HepG2 (cell line): ENCODE measurements at regions not wholly inside any gene's neighbourhood (a gene's known extent, or its start where the extent isn't known, plus 50 kb on each side); places are given as distances from the start of the nearest gene placed in this dataset.

Source experiments
- ATAC-seq: fragments of 200-7000 bp; cut with Tn5 transposase; 3 replicates; pipeline ENCODE4 v1.9.1; 2020; ENCODE audit warnings: mild to moderate bottlenecking, moderate library complexity
- BruUV-seq: library from RNA; stranded (reverse); fragments of 400-500 nt; replicated peaks from 2 replicates; lab custom pipeline; 2021; lab: Mats Ljungman, UMichigan
- CTCF ChIA-PET: fragments of 300-600 bp; formaldehyde crosslinking; extraction: SDS; loops from one replicate; lab custom pipeline; 2021; ENCODE audit warnings: low total read pairs, inconsistent platforms, low intra/inter-chr PET ratio; lab: Yijun Ruan, JAX
- POLR2A ChIA-PET: fragments of 350-600 bp; sonication (Branson Sonifier 250); formaldehyde crosslinking; loops from one replicate; lab custom pipeline; 2020; ENCODE audit warnings: antibody characterized with exemption, inconsistent platforms; lab: Yijun Ruan, JAX
- DNase-seq: peaks from one replicate; pipeline ENCODE4 v3.0.0-alpha.2; 2015; ENCODE audit warnings: low spot score
- FAIRE-seq: peaks from 3 replicates; lab custom pipeline; 2011; peaks lifted over from hg19 to GRCh38; lab: Jason Lieb, UNC
- H2AFZ ChIP-seq: one replicate; pipeline ENCODE4 v1.6.1; 2011; ENCODE audit warnings: low read length, inconsistent platforms
- H3K27ac ChIP-seq: fragments of 300-600 bp; 3 replicates; pipeline ENCODE4 v1.8.0; 2011; ENCODE audit warnings: mixed run types, mild to moderate bottlenecking, mixed read lengths, low read length, inconsistent platforms; ENCODE audit not compliant: insufficient read depth; ENCODE audit errors: extremely low read length
- H3K27me3 ChIP-seq, 2 experiments: fragments of 200-600 bp in 1 of 2; 2 replicates in 1 of 2; 3 replicates in 1 of 2; pipeline versions ENCODE4 v1.6.0 to v1.8.0; 2011; ENCODE audit warnings: low read length in 2 of 2, mild to moderate bottlenecking in 2 of 2, moderate library complexity in 2 of 2, inconsistent platforms in 1 of 2; ENCODE audit not compliant: insufficient read depth in 2 of 2, control insufficient read depth in 1 of 2
- H3K36me3 ChIP-seq, 2 experiments: fragments of 200-600 bp in 1 of 2; replicated peaks in 1 of 2; 2 replicates in 1 of 2; 3 replicates in 1 of 2; pipeline versions ENCODE4 v1.5.1 to v1.8.0; 2011; ENCODE audit warnings: low read length in 2 of 2, inconsistent platforms in 1 of 2; ENCODE audit not compliant: insufficient read depth in 2 of 2, control insufficient read depth in 1 of 2
- H3K4me1 ChIP-seq: 2 replicates; pipeline ENCODE4 v1.5.1; 2012; ENCODE audit warnings: low read length, inconsistent platforms; ENCODE audit not compliant: insufficient read depth
- H3K4me2 ChIP-seq: 2 replicates; pipeline ENCODE4 v1.6.0; 2011; ENCODE audit warnings: low read depth, low read length, inconsistent platforms
- H3K4me3 ChIP-seq, 3 experiments: fragments of 200-600 bp in 1 of 3; sonication (generic), shearing (Covaris generic) in 1 of 3; replicated peaks in 1 of 3; 2 replicates each; pipeline ENCODE4 v1.5.1; 2011 to 2016; ENCODE audit warnings: low read length in 3 of 3, inconsistent platforms in 2 of 3, low read depth in 2 of 3, mild to moderate bottlenecking in 2 of 3, control low read depth in 1 of 3, mixed read lengths in 1 of 3; ENCODE audit not compliant: insufficient read depth in 1 of 3
- H3K79me2 ChIP-seq: one replicate; pipeline ENCODE4 v1.6.1; 2011; ENCODE audit warnings: low read length, inconsistent platforms; ENCODE audit not compliant: insufficient read depth
- H3K9ac ChIP-seq: 2 replicates; pipeline ENCODE4 v1.6.0; 2011; ENCODE audit warnings: mild to moderate bottlenecking, low read depth, low read length, inconsistent platforms; ENCODE audit not compliant: insufficient read depth
- H3K9me3 ChIP-seq: 2 replicates; pipeline ENCODE4 v1.5.1; 2012; ENCODE audit warnings: mild to moderate bottlenecking, low read length
- H4K20me1 ChIP-seq: 2 replicates; pipeline ENCODE4 v1.6.0; 2011; ENCODE audit warnings: inconsistent platforms, mild to moderate bottlenecking, low read length, moderate library complexity; ENCODE audit not compliant: insufficient read depth
- ATF1 ChIP-seq: IDR thresholded peaks from 2 replicates; pipeline ENCODE4 v1.6.1; 2016; ENCODE audit warnings: mild to moderate bottlenecking, control low read depth
- GATA4 ChIP-seq: sonication (generic); IDR thresholded peaks from 2 replicates; pipeline ENCODE4 v1.6.1; 2016; ENCODE audit warnings: antibody characterized with exemption, low read depth, borderline replicate concordance
- IRF2 ChIP-seq: IDR thresholded peaks from 2 replicates; pipeline ENCODE4 v1.6.1; 2018; ENCODE audit warnings: missing genetic modification reagents, missing compliant biosample characterization
- KLF11 ChIP-seq: IDR thresholded peaks from 2 replicates; pipeline ENCODE4 v1.6.1; 2016; ENCODE audit warnings: missing compliant biosample characterization
- MTF1 ChIP-seq: sonication (generic); formaldehyde crosslinking; IDR thresholded peaks from 2 replicates; pipeline ENCODE4 v1.5.0; 2020; ENCODE audit warnings: missing genetic modification reagents
- SOX6 ChIP-seq, 2 experiments: fragments of 450-650 bp in 1 of 2; sonication (generic) in 1 of 2; formaldehyde crosslinking in 1 of 2; IDR thresholded peaks; 2 replicates each; pipeline versions ENCODE4 v1.4.0 to v1.6.1; 2017 to 2020; ENCODE audit warnings: antibody characterized with exemption in 1 of 2, mild to moderate bottlenecking in 1 of 2, missing genetic modification reagents in 1 of 2
- TEF ChIP-seq: sonication (generic); formaldehyde crosslinking; IDR thresholded peaks from 2 replicates; pipeline ENCODE4 v1.5.0; 2020; ENCODE audit warnings: missing genetic modification reagents
- ZNF232 ChIP-seq: sonication (generic); formaldehyde crosslinking; IDR thresholded peaks from 2 replicates; pipeline ENCODE4 v1.4.0; 2020; ENCODE audit warnings: missing genetic modification reagents, borderline replicate concordance
- ZNF569 ChIP-seq: sonication (generic); formaldehyde crosslinking; IDR thresholded peaks from 2 replicates; pipeline ENCODE4 v1.5.0; 2020; ENCODE audit warnings: mild to moderate bottlenecking, missing genetic modification reagents, moderate library complexity, borderline replicate concordance
- ZNF607 ChIP-seq: sonication (generic); formaldehyde crosslinking; IDR thresholded peaks from 2 replicates; pipeline ENCODE4 v1.5.1; 2020; ENCODE audit warnings: missing genetic modification reagents, mild to moderate bottlenecking, borderline replicate concordance
- ZNF746 ChIP-seq: sonication (generic); formaldehyde crosslinking; IDR thresholded peaks from 2 replicates; pipeline ENCODE4 v1.8.0; 2022; ENCODE audit warnings: mild to moderate bottlenecking, missing genetic modification reagents
- ZNF773 ChIP-seq: sonication (generic); formaldehyde crosslinking; IDR thresholded peaks from 2 replicates; pipeline ENCODE4 v1.4.0; 2020; ENCODE audit warnings: missing genetic modification reagents, borderline replicate concordance
- WGBS: methylation state at CpG from one replicate; pipeline ENCODE4 v1.1.6; 2017; ENCODE audit warnings: low lambda C conversion rate; 5-methylcytosine and 5-hydroxymethylcytosine counted together
- in situ Hi-C: cut with HindIII; loops from 2 replicates; pipeline ENCODE4 v1.10.0; 2017; ENCODE audit warnings: low pct_unique_long_range_greater_than_20kb; ENCODE audit not compliant: extremely low pct_ligation_motif_present
- intact Hi-C: fragments of 100-400 bp; cut with micrococcal nuclease; formaldehyde crosslinking; loops from one replicate; pipeline ENCODE4 v1.10.0; 2022; ENCODE audit not compliant: unreplicated experiment
- TF ChIP-seq, protein P1 (sequence below): sonication (generic); formaldehyde crosslinking; IDR thresholded peaks from 2 replicates; pipeline ENCODE4 v1.4.0; 2020; ENCODE audit warnings: mild to moderate bottlenecking, missing genetic modification reagents
- TF ChIP-seq, protein P2 (sequence below): sonication (generic); formaldehyde crosslinking; IDR thresholded peaks from 2 replicates; pipeline ENCODE4 v1.5.0; 2020; ENCODE audit warnings: missing genetic modification reagents
- TF ChIP-seq, protein P3 (sequence below): IDR thresholded peaks from 2 replicates; pipeline ENCODE4 v1.6.1; 2016; ENCODE audit warnings: missing compliant biosample characterization, missing genetic modification reagents, borderline replicate concordance

DNA sequence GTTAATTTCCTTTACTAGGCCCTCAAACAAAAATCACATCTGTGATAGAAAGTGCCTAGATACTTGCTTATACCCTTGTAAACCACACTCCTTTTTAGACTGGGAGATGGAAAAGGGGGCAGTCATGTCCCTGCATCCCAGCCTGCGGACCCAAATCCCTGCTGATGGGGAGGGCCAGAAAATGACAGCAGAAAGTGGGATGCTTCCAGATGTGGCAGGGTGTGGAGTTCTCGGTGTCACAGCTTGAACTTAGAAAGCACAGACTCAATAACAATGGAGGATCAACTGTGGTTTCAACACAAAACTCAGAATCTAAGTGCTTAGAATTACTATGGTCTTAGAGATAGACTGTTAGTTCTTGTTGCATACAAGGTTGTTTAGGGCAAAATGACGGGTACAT is 95.6 kb upstream of the F3 start:
- H2AFZ ChIP-seq, result no peak overlapping the region
- ChIA-PET CTCF (no interaction called here), POLR2A (no interaction called here)
- H3K27me3 ChIP-seq, result no peaks in the 10 kb centered on the region
- H3K9me3 ChIP-seq, result no peaks in the 10 kb centered on the region
- no peak overlapping the region for H3K9ac ChIP-seq
- FAIRE-seq, result no peak
- no peak for DNase-seq
- H3K4me1 ChIP-seq, result no peaks in the 10 kb centered on the region
- in situ Hi-C loops, result no loop called here
- H3K4me3 ChIP-seq, result no peak overlapping the region
- intact Hi-C loops, result no loop called here
- WGBS, result 62% methylated on average over 3 of the region's 3 CpGs
- no peak overlapping the region for H3K4me2 ChIP-seq
- H4K20me1 ChIP-seq, result no peaks in the 10 kb centered on the region
- H3K79me2 ChIP-seq, result no peaks in the 10 kb centered on the region
- no peaks in the 10 kb centered on the region for H3K36me3 ChIP-seq
- TF ChIP-seq ZNF773 (CRISPR knock-in tag) (no peak), IRF2 (CRISPR knock-in tag) (no peak), ZNF746 (CRISPR knock-in tag) (no peak), ZNF232 (CRISPR knock-in tag) (no peak)
- ATAC-seq, result no peak
- no peak overlapping the region for H3K27ac ChIP-seq
- BruUV-seq, result no TSS peak

DNA sequence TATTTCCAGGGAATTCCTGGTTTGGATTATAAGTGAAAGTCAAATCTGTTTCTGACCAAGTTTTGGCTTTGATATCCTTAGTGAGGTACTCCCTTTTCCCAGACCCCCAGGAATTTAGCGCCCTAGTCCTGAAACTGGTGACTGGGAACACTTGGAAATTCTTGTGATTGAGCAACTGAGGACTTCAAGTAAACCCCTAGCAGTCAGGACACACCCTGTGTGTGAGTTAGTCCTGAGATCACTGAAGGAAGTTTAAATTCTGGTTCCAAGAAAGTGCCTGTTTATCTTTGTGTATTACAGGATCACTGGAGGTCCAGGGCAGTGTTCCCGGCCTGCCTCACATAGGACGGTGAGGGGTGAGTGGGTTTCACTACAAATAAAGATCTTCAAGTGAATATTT is 95.1 kb upstream of the F3 start:
- no TSS peak for BruUV-seq
- no peak for TF ChIP-seq TEF
- TF ChIP-seq, protein P1, sequence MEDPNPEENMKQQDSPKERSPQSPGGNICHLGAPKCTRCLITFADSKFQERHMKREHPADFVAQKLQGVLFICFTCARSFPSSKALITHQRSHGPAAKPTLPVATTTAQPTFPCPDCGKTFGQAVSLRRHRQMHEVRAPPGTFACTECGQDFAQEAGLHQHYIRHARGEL, result no peak
- TF ChIP-seq GATA4, result no peak
- TF ChIP-seq KLF11, result no peak
- TF ChIP-seq ZNF607 (CRISPR knock-in tag), result no peak
- TF ChIP-seq MTF1 (CRISPR knock-in tag), result no peak
- no peak for TF ChIP-seq ZNF569
- TF ChIP-seq, protein P2, sequence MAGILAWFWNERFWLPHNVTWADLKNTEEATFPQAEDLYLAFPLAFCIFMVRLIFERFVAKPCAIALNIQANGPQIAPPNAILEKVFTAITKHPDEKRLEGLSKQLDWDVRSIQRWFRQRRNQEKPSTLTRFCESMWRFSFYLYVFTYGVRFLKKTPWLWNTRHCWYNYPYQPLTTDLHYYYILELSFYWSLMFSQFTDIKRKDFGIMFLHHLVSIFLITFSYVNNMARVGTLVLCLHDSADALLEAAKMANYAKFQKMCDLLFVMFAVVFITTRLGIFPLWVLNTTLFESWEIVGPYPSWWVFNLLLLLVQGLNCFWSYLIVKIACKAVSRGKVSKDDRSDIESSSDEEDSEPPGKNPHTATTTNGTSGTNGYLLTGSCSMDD (CRISPR knock-in tag), result no peak
- no peak for TF ChIP-seq ATF1
- TF ChIP-seq, protein P3, sequence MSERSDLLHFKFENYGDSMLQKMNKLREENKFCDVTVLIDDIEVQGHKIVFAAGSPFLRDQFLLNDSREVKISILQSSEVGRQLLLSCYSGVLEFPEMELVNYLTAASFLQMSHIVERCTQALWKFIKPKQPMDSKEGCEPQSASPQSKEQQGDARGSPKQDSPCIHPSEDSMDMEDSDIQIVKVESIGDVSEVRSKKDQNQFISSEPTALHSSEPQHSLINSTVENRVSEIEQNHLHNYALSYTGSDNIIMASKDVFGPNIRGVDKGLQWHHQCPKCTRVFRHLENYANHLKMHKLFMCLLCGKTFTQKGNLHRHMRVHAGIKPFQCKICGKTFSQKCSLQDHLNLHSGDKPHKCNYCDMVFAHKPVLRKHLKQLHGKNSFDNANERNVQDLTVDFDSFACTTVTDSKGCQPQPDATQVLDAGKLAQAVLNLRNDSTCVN (CRISPR knock-in tag), result no peak
- TF ChIP-seq SOX6 (IDR thresholded peaks at IDR 0.05), result no peak
- TF ChIP-seq SOX6 (CRISPR knock-in tag; IDR thresholded peaks at IDR 0.05), result no peak
- no peaks in the 10 kb centered on the region for H3K27me3 ChIP-seq
- ChIA-PET POLR2A (no interaction called here), CTCF (no interaction called here)
- H4K20me1 ChIP-seq, result no peaks in the 10 kb centered on the region
- H3K79me2 ChIP-seq, result no peaks in the 10 kb centered on the region
- DNase-seq, result no peak
- intact Hi-C loops, result no loop called here
- in situ Hi-C loops, result no loop called here
- H3K4me3 ChIP-seq, result no peak overlapping the region
- no peak overlapping the region for H3K4me2 ChIP-seq
- no peak for ATAC-seq
- no peaks in the 10 kb centered on the region for H3K9me3 ChIP-seq
- H3K36me3 ChIP-seq, result no peaks in the 10 kb centered on the region
- H3K27ac ChIP-seq, result no peak overlapping the region
- H3K4me1 ChIP-seq, result no peaks in the 10 kb centered on the region
- WGBS, result 79% methylated on average over 3 of the region's 3 CpGs
- H2AFZ ChIP-seq, result no peak overlapping the region
- FAIRE-seq, result no peak
- no peak overlapping the region for H3K9ac ChIP-seq
